SW 1271 (cell line): ENCODE measurements at regions not wholly inside any gene's neighbourhood (a gene's known extent, or its start where the extent isn't known, plus 50 kb on each side); places are given as distances from the start of the nearest gene placed in this dataset.
"Not testable (repeated sequence)": the region's sequence is repeated elsewhere in the genome, so short reads cannot be mapped to it uniquely, and the experiment has no call there.

ENCODE experiments used
- DNase-seq, 2 experiments: peaks; one replicate each; lab custom pipeline; 2025; lab: John Stamatoyannopoulos, UW

DNA sequence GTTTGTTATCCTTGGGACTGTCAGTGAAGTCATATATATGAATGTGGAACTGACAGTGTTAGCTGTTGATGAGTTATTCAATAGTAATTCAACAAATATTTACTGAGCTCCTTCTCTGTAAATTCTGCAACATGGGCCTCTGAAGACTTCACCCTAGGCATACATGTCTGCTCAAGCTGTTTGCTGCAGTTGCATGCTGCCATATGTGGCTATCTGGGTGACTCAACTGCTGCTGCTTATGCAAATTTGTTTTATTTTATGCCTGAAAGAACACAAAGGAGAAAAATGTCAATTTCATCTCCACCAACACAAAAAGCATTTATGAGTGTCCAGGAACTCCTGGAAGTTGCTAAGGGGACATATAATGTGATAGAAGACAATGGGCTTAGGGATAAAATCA is 417.6 kb downstream of the AASDHPPT start:
- DNase-seq = no peak

DNA sequence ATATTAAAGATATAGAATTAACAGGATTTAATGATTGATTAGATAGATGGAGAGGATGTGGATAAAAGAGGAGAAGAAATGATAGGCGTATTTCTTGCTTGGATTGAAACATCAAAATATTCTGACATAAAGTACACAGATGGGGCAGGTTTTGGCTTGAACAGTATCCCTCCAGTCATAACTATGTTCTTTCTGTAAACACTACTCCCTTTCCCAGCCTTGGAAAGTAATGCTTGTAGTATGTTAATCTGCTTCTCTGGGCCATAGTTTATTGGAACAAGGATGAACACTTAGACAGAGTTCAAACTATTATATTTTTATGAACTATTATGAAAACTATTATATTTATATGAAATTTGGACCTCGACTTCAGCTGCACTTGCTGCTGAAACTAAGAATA is 419.2 kb downstream of the AASDHPPT start:
- no peak for DNase-seq

DNA sequence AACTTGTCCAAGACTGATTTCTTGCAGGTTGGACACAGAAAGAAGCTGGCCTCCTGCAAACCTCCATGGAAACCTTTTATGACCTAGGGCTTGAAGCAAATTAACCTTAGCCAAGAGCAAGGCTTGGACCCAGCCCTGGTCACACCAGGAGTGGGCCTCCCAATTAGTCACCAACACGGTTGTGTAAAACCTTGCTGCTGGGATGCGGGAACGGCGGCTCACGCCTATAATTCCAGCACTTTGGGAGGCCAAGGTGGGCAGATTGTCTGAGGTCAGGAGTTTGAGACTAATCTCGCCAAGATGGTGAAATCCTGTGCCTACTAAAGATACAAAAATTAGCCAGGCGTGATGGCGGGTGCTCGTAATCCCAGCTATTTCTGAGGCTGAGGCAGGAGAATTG is 419.9 kb downstream of the AASDHPPT start:
- no peak for DNase-seq

DNA sequence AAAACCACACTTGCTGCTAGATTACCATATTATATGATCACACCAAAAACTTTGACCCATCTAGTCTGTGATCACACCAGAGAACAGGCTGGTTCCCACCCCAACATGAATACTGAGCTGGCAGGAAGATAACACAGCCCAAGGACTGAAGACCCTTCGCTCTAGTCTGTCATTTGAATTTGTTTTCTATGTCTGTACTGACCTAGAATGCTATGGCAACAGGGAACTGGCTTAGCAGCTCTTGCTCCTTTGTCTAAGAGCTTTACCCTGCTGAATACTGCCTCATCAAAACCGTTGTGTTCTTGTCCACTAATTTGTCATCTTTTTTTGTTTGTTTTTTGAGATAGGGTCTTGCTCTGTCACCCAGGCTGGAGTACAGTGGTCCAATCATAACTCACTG is 420.4 kb downstream of the AASDHPPT start:
- no peak for DNase-seq

DNA sequence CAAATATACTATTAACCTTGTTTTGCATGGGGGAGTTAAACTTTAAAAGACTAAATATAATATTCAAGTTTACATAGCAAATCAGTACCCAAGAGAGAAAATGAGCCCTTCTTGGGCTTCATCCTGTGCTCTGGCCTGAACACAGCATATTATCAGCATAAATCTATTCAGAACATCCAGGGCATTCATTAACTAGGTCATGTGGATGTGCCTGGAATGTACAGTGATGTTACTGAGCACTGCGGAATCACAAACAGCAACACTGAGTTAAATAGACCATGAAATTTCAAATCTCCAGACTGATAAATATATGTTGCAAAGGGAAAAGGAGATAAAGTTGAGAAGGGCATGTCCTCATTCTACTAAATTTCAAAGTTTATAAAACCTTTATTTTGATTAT is 426.4 kb downstream of the AASDHPPT start:
- no peak for DNase-seq

DNA sequence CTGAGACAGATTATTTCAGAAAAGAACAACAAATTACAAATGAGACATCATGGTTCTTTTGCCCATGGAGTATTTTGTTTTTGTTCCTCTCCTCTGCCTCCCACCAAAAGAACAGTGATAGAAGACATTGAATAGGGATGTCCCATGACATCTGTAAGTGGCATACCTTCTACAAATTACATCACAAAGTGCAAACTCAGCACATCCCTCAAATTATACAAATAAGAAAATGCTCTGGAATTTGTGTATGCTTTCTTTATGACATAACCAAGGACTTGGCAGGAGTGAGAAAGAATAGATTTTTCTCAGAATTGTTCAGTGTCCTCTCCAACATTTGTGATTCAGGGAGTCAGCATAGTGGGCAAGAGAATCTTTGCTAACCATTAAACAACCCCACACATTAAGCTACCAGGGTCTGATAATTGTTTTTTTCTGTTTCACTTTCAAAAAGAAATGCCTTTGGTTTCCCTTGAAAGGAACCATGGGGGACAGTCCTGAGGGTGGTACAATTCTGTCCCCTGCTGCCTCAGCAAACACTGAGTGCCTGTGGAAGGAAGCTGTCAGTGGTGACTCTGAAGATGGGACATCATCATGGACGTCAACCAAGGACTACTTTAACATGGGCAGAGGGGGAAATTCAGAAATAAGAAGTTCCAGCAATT is 430.3 kb downstream of the AASDHPPT start:
- DNase-seq = no peak

DNA sequence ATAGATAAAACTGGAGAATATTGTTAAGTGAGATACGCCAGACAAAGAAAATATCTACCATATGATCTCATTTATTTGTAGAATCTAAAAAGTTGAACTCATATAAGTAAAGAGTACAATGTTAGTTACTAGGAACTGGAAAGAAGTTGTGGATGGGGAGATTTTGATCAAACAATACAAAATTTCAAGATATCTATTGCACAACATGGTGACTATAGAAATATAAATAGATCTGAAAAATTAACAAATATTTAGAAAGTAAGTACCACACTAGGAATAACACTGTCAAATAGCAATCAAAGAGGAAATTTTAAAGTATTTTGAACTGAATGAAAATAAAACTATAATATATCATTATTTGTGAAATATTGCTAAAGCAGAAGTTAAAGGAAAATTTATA is 437.2 kb downstream of the AASDHPPT start:
- no peak for DNase-seq

DNA sequence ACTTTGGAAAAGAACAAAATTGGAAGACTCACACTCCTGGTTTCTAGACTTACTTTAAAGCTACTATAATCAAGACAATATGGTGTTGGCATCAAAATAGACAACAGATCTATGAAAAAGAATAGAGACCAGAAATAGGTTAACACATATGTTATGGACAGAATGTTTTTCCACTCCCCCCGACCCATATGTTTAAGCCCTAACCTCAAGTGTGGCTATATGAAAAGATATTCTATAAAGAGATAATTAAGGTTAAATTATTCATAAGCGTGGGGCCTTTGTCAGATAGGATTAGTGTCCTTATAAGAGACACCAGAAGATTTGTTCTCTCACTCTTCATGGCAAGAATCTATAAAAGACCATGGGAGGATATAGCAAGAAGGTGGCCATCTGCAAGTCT is 440.0 kb downstream of the AASDHPPT start:
- DNase-seq = no peak

DNA sequence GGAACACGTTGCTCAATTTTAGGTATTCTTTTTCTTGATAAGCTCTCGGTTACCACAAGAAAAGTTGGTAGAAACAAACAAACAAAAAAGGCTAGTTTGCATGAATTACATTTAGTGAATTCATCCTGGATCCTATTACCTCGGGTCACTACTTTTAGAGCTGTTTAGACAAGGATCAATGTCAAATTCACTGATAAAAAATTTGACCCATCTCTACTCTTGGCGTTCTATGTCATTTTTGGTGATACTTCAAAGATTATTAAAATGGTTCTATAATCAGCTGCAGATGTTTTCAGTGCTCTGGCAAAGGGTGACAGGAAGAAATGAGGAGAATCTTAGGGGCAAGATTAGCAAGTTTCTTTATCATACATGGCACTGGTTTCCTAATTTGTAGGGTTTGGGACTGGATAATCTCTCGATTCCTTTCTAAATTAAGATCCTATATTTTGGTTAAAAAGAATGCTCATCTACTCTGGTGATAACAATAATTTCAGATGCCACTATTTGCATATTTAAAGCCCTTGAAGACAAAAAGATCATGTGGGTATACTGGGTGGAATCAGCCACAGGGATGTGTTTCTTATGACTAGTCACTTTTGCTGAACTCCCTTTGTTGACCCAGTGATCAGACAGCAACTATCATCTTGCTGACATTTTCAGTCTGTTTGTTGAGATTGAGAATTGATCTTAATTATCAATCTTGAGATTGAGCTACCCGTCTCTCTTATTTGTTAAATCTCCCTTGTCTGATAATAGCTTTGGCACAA is 442.9 kb downstream of the AASDHPPT start:
- no peak for DNase-seq

DNA sequence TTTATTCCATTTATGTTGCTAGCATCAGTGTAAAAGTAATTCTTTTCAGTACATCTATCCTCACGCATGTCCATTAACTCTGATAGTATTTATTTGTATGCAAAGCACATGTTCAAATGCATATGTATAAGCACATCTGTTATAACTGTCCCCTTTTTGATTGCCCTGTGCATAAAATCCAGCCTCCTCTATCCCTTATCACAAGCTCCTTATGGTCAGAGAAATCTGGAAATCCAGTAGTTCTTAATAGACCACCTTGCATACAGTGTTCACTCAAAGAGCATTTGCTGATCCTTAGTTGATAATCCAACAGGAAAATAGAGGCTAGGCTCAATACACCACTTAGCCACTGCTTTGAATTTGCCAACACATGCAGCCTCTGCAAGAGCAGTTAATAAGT is 443.5 kb downstream of the AASDHPPT start:
- no peak for DNase-seq

DNA sequence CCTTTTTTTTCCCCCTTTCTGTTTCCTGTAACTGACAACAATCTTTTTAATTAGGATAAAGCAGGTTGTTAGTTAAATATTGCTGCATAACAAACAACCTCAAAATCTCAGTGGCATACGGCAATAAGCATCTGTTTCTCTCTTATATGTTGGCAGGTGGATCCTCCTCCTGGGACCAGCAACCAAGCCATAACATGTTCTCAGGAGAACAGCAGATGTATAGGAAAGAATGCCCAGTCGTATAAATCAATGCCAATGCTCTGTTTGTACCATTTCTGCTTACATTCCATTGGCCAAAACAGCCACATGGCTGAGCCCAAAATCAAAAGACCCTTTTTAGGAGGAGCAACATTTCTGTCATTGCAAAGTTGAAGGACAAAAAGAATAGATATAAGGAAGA is 445.7 kb downstream of the AASDHPPT start:
- DNase-seq = no peak

DNA sequence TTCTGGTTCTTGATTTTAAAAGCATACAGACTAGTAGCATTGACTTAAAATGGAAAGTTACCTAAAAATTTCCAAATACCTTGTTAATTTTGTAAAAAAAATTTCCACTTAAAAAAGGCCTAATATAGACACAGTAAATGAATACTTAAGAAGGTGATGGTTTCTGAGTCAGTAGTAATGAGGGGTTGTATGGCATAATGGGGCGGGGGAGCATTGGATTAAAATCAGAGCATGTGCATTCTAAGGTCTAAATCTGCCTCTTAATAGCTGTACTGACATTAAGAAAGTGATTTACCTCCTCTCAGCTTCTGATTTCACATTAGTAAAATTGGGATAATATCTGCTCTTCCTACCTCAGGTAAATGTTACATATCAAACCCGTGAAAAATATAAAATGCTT is 446.5 kb downstream of the AASDHPPT start:
- DNase-seq = no peak

DNA sequence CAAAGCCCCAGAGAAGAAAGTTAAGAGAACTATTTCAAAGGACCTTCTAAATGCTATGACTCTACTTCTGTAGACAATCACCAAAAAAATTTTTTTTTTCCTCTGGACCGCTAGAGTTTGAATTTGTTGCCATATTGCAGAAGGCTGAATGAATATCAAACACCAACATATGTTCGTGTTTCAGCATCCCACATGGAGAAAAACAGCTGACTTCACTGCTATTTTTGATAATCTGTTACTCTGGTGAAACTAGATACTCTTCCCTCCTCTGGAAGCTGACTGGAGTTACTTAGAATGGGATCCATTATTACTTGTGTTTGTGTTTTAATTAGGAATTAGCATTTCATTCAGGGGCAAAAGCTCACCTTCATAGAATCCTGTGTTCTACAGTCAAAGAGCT is 447.0 kb downstream of the AASDHPPT start:
- DNase-seq = no peak

DNA sequence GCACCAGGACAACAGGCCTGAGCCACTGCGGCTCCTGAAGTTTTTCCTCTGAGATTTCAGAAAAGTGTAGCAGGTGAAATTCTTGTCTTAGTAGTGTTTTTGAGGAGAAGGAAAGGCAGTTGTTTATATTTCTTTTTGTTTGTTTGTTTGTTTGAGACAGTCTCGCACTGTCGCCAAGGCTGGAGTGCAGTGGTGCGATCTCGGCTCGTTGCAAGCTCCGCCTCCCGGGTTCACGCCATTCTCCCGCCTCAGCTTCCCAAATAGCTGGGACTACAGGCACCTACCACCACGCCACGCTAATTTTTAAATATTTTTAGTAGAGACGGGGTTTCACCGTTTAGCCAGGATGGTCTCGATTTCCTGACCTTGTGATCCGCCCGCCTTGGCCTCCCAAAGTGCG is 454.2 kb downstream of the AASDHPPT start:
- DNase-seq = not testable (repeated sequence)

DNA sequence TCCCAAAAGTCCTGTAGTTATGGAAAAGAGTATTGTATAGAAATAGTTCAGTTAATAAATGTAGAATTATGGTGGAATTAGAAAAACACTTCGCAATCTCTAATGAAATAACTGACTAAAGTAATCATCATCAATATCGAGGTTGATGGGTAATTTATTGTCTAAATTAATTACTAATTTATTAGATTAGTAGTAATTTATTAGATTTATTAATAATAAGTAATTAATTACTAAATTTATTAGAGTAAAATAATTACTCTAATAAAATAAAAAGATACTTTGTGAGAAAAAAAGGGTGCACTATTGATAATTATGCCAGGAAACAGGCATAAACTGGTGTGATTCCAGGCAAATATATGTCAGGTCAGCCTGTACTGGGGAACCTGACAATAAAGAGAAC is 455.6 kb downstream of the AASDHPPT start:
- DNase-seq = no peak

DNA sequence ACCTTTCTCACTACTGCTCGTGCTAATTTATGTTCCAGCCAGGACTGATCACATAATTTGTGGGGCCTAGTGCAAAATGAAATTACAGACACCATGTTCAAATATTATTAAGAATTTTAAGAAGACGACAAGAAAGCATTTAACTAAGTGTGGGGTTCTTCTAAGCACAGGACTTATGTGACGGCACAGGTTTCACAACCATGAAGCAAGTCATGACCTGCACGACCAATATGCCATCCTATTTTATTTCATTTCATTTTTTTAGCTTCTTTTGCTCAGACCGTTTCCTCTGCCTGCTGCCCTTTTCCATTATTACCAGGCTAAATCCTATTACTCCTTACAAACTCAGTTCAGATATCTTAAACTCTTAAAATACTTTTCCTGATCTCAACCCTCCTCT is 462.5 kb downstream of the AASDHPPT start:
- DNase-seq = no peak

DNA sequence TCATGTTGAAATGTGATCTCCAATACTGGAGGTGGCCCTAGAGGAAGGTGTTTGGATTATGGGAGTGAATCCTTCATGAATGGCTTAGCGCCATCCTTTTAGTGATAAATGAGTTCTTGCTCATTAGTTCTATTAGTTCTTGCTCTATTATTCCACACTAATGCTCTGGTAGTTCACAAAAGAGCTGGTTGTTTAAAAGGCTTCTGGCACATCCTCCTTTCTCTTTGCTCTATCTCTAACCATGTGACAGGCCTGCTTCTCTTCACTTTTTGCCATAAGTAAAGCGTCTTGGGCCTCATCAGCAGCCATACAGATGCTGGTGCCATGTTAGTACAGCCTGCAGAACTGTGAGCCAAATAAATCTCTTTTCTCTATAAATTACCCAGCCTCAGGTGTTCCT is 469.9 kb downstream of the GUCY1A2 start:
- no peak for DNase-seq

DNA sequence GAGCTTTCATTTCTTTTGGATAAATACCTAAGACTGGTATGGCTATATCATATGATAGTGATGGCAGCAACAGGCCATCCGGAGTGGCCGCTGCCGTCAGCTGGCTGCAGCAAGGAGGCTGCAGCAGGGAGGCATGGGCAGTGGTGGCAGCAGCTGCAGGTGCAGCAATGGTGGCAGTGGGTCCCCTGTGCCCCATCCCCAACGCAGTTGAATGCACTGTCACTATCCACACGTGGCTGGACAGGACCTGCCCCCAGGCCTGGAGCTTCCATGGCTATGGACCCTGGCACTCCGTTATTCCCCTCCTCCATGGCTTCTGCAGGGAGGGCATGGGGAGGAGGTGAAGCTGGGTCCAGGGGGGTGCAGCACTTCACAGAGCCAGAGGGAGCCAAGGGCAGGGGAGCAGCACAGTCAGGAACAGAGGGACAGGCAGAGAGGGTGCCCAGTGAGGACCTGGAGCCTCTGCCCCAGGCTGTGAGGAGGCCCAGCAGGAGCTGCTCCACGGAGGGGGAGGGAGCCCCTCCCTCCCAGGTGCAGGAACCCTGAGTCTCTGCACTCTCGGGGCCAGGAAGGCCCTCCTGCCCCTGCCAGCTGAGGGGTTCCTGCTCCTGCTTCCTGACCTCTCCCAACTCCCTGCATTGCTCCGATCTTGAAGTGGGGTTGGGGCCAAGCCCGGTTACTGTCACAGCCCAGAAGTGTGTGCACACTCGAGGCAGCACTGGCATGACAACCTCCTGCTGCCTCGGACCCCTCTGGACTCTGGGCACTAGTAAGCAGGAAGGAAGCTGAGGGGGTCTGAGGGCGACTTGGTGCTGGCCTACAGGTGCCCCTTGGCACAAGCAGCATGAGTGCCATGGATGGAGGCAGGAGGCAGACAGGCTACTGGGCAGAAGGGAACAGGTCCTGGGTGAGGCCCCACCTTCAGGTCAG is 466.3 kb downstream of the GUCY1A2 start:
- no peak for DNase-seq

DNA sequence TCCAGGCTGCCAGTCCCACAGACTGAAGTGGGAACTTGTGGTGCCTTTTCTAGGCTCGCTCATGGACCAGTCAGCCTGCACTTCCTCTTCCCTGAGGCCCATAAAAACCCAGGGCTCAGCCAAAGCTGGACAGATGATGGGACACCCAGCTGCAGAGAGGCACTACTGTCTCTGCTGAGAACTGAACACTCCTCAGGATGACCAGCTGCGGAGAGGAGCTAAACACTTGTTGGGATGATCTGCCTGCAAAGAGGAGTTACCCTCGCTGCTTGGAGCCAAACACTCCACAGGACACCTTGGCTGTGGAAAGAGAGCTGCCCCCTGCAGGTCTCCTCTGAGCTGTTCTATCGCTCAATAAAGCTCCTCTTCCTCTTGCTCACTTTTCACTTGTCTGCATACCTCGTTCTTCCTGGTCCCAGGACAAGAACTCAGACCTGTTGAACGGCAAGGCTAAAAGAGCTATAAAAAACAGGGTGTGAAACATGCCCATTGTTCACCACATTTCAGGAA is 465.5 kb downstream of the GUCY1A2 start:
- no peak for DNase-seq

DNA sequence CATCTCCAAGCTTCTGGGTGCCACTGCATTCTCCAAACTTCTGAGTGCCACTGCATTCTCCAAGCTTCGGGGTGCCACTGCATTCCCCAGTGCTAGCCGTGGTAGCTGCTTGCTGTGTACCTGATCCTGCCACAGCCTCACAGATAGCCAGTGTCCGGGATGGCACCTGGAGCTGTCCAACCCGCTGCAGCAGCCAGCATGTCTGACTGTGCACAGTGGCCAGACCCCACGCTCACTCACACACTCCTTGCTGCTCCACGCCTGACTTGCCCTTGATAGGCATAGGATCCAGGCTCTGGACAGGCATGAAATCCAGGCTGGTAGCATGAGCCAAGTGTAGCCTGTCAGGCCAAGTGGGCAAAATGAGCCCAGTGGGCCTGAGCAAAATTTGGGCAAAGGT is 465.0 kb downstream of the GUCY1A2 start:
- no peak for DNase-seq

DNA sequence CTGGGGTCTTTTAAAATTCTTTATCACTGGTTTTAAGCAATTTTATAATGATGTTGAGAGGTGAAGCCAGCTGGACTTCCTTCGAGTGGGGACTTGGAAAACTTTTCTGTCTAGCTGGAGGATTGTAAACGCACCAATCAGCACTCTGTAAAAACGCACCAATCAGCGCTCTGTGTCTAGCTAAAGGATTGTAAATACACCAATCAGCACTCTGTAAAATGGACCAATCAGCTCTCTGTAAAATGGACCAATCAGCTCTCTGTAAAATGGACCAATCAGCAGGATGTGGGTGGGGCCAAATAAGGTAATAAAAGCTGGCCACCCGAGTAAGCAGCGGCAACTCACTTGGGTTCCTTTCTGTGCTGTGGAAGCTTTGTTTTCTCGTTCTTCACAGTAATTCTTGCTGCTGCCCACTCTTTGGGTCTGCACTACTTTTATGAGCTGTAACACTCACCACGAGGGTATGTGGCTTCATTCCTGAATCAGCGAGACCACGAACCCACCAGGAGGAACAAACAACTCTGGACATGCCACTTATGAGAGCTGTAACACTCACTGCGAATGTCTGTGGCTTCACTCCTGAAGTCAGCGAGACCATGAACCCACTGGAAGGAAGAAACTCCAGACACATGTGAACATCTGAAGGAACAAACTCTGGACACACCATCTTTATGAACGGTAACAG is 462.6 kb downstream of the GUCY1A2 start:
- not testable (repeated sequence) for DNase-seq

DNA sequence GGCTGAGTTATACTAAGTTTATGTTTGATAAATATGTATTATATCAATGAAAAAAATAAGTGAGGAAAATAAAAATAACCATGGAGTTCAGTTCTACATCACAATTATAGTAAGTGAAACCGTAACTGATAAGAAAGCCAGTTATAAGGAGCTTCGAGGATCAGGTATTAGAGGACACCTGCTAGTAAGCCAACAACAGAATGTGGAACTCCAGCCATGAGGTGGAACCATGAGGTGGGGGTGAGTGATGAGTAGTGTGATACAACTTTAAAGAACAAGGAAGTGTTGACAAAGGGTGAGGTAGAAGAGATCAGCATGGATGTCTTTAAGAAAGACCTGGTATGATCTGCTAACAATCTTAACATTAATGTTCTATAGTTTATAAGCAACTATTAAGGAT is 452.9 kb downstream of the GUCY1A2 start:
- no peak for DNase-seq
